IMR-90 (cell line): ENCODE measurements at regions not wholly inside any gene's neighbourhood (a gene's known extent, or its start where the extent isn't known, plus 50 kb on each side); places are given as distances from the start of the nearest gene placed in this dataset.
A peak's percentile ranks its signal among the peaks of the same experiment; 100 is the strongest.

ENCODE experiments used
- ATAC-seq: fragments of 200-7000 bp; cut with Tn5 transposase; 2 replicates; pipeline ENCODE4 v1.9.1; 2020; ENCODE audit warnings: low read depth, mild to moderate bottlenecking, moderate library complexity
- BruUV-seq: library from RNA; stranded (reverse); fragments of 400-500 nt; replicated peaks from 2 replicates; lab custom pipeline; 2021; lab: Mats Ljungman, UMichigan
- CTCF ChIA-PET: fragments of 300-600 bp; formaldehyde crosslinking; extraction: SDS; loops from one replicate; lab custom pipeline; 2021; ENCODE audit warnings: antibody characterized with exemption; lab: Yijun Ruan, JAX
- POLR2A ChIA-PET: fragments of 300-600 bp; sonication (Branson Sonifier 250); formaldehyde crosslinking; loops from one replicate; lab custom pipeline; 2022; ENCODE audit warnings: antibody characterized with exemption; ENCODE audit not compliant: unreplicated experiment; lab: Charles Lee
- DNase-seq: peaks from one replicate; pipeline ENCODE4 v3.0.0; 2013
- H2AFZ ChIP-seq: replicated peaks from 2 replicates; pipeline ENCODE3; 2013; ENCODE audit warnings: low read length, mild to moderate bottlenecking; ENCODE audit not compliant: poor library complexity
- H2AK5ac ChIP-seq: 2 replicates; pipeline ENCODE4 v1.6.1; 2013; ENCODE audit warnings: low read depth, low read length, inconsistent platforms
- H2AK9ac ChIP-seq: replicated peaks from 2 replicates; pipeline ENCODE3; 2013; ENCODE audit warnings: mild to moderate bottlenecking, low read depth, low read length, moderate library complexity; ENCODE audit not compliant: poor library complexity
- H2BK120ac ChIP-seq: 2 replicates; pipeline ENCODE4 v1.6.1; 2013; ENCODE audit warnings: low read depth, low read length, inconsistent platforms
- H2BK15ac ChIP-seq: 3 replicates; pipeline ENCODE4 v1.6.1; 2013; ENCODE audit warnings: low read depth, low read length, inconsistent platforms
- H2BK20ac ChIP-seq: 2 replicates; pipeline ENCODE4 v1.6.1; 2013; ENCODE audit warnings: low read depth, mild to moderate bottlenecking, inconsistent platforms, low read length, moderate library complexity
- H2BK5ac ChIP-seq: 2 replicates; pipeline ENCODE4 v1.6.1; 2013; ENCODE audit warnings: mild to moderate bottlenecking, low read depth, low read length, inconsistent platforms; ENCODE audit not compliant: poor library complexity, severe bottlenecking
- H3K14ac ChIP-seq: replicated peaks from 2 replicates; pipeline ENCODE4 v1.6.1; 2013; ENCODE audit warnings: low read depth, low read length, inconsistent platforms
- H3K18ac ChIP-seq: 2 replicates; pipeline ENCODE4 v1.6.1; 2013; ENCODE audit warnings: low read depth, low read length, control low read depth
- H3K23ac ChIP-seq: 2 replicates; pipeline ENCODE4 v1.6.1; 2013; ENCODE audit warnings: low read depth, low read length, inconsistent platforms
- H3K27ac ChIP-seq: 2 replicates; pipeline ENCODE4 v1.5.1; 2013; ENCODE audit warnings: mild to moderate bottlenecking, control low read depth, low read length; ENCODE audit not compliant: insufficient read depth
- H3K27me3 ChIP-seq: 2 replicates; pipeline ENCODE4 v1.6.1; 2013; ENCODE audit warnings: low read length; ENCODE audit not compliant: control insufficient read depth, insufficient read depth
- H3K36me3 ChIP-seq: 2 replicates; pipeline ENCODE4 v1.6.1; 2013; ENCODE audit warnings: low read length, mixed read lengths; ENCODE audit not compliant: control insufficient read depth, insufficient read depth
- H3K4ac ChIP-seq: 2 replicates; pipeline ENCODE4 v1.6.1; 2013; ENCODE audit warnings: low read depth, low read length, inconsistent platforms
- H3K4me1 ChIP-seq: 2 replicates; pipeline ENCODE4 v1.6.1; 2013; ENCODE audit warnings: low read length, mixed read lengths; ENCODE audit not compliant: control insufficient read depth, insufficient read depth
- H3K4me2 ChIP-seq: 2 replicates; pipeline ENCODE4 v1.6.1; 2013; ENCODE audit warnings: low read depth, mild to moderate bottlenecking, control low read depth, low read length, moderate library complexity
- H3K4me3 ChIP-seq: 2 replicates; pipeline ENCODE4 v1.5.1; 2013; ENCODE audit warnings: low read depth, mild to moderate bottlenecking, control low read depth, low read length, moderate library complexity; ENCODE audit not compliant: insufficient read depth
- H3K56ac ChIP-seq: 2 replicates; pipeline ENCODE4 v1.6.1; 2013; ENCODE audit warnings: low read length, inconsistent platforms; ENCODE audit not compliant: insufficient read depth; ENCODE audit errors: extremely low read depth
- H3K79me1 ChIP-seq, 2 experiments: 2 replicates each; pipeline ENCODE4 v1.6.1; 2013; ENCODE audit warnings: low read length in 2 of 2, inconsistent platforms in 1 of 2, low read depth in 1 of 2
- H3K9ac ChIP-seq: 2 replicates; pipeline ENCODE4 v1.6.1; 2013; ENCODE audit warnings: low read depth, low read length, control low read depth
- H3K9me1 ChIP-seq: 2 replicates; pipeline ENCODE4 v1.6.1; 2013; ENCODE audit warnings: low read length, inconsistent platforms; ENCODE audit not compliant: insufficient read depth
- H3K9me3 ChIP-seq: 2 replicates; pipeline ENCODE4 v1.6.1; 2013; ENCODE audit warnings: low read length; ENCODE audit not compliant: control insufficient read depth, insufficient read depth
- H4K20me1 ChIP-seq: 2 replicates; pipeline ENCODE4 v1.6.1; 2013; ENCODE audit warnings: low read length, inconsistent platforms; ENCODE audit not compliant: insufficient read depth
- H4K5ac ChIP-seq: 2 replicates; pipeline ENCODE4 v1.6.1; 2013; ENCODE audit warnings: mild to moderate bottlenecking, low read depth, low read length, control low read depth
- H4K8ac ChIP-seq, 2 experiments: 2 replicates each; pipeline ENCODE4 v1.6.1; 2013; ENCODE audit warnings: low read depth in 2 of 2, low read length in 2 of 2, control low read depth in 1 of 2, inconsistent platforms in 1 of 2
- H4K91ac ChIP-seq: 2 replicates; pipeline ENCODE4 v1.6.1; 2013; ENCODE audit warnings: low read depth, low read length, inconsistent platforms; ENCODE audit not compliant: insufficient read depth
- CEBPB ChIP-seq: IDR thresholded peaks from 2 replicates; pipeline ENCODE4 v1.6.1; 2012; ENCODE audit warnings: low read depth, low read length, improper control_type of control experiment
- CHD1 ChIP-seq: IDR thresholded peaks from 2 replicates; pipeline ENCODE4 v1.6.1; 2012; ENCODE audit warnings: low read depth, low read length, improper control_type of control experiment
- ELK1 ChIP-seq: fragments of 150-350 bp; IDR thresholded peaks from 2 replicates; pipeline ENCODE4 v1.6.1; 2016; ENCODE audit warnings: low read depth, mild to moderate bottlenecking, low read length, moderate library complexity, borderline replicate concordance
- MAFK ChIP-seq: IDR thresholded peaks from 2 replicates; pipeline ENCODE4 v1.6.1; 2012; ENCODE audit warnings: low read depth, low read length, improper control_type of control experiment
- RFX5 ChIP-seq: IDR thresholded peaks from 2 replicates; pipeline ENCODE4 v1.8.0; 2012; ENCODE audit warnings: low read depth, mild to moderate bottlenecking, low read length, moderate library complexity
- SMC3 ChIP-seq: fragments of 150-350 bp; IDR thresholded peaks from 2 replicates; pipeline ENCODE4 v1.6.1; 2016; ENCODE audit warnings: low read depth, mild to moderate bottlenecking, antibody characterized with exemption, low read length, moderate library complexity
- USF2 ChIP-seq: fragments of 150-350 bp; IDR thresholded peaks from 2 replicates; pipeline ENCODE4 v1.6.1; 2017; ENCODE audit warnings: mild to moderate bottlenecking, antibody characterized with exemption, low read length, low read depth
- WGBS, 2 experiments: methylation state at CpG; one replicate each; pipeline versions ENCODE4 v1.1.5 to v1.1.7; 2013; ENCODE audit warnings: missing lambda C conversion rate in 2 of 2; ENCODE audit not compliant: insufficient read length in 1 of 2; ENCODE audit errors: extremely low coverage in 2 of 2; 5-methylcytosine and 5-hydroxymethylcytosine counted together
- dilution Hi-C: fragments of 300-500 bp; cut with HindIII; formaldehyde crosslinking; loops from one replicate; pipeline ENCODE4 v1.14.3; 2018; ENCODE audit warnings: low sequenced_read_pairs; ENCODE audit not compliant: unreplicated experiment
- in situ Hi-C: fragments of 300-500 bp; cut with MboI; formaldehyde crosslinking; loops from 3 replicates; pipeline ENCODE4 v1.14.3; 2019; ENCODE audit warnings: low sequenced_read_pairs, inconsistent platforms, mixed read lengths
- intact Hi-C: fragments of 100-400 bp; cut with micrococcal nuclease; formaldehyde crosslinking; loops from 2 replicates; pipeline ENCODE4 v1.10.0; 2022

- Histone ChIP-seq H3K36me3 (no peaks in the 10 kb centered on the region; the same call in 1 of the 2 replicates), H3K9me1 (peaks cover 26% of the 10 kb centered on the region), H2BK15ac (no peak overlapping the region), H2BK20ac (no peak overlapping the region), H2BK5ac (no peak overlapping the region), H3K23ac (peak overlapping the region; percentile 5; the same call in 1 of the 2 replicates), H3K9ac (no peak overlapping the region), H3K14ac (no peak overlapping the region), H2AK9ac (no peak overlapping the region), H4K20me1 (peaks cover 88% of the 10 kb centered on the region), H3K56ac (no peak overlapping the region), H3K4me2 (no peak overlapping the region), H3K18ac (no peak overlapping the region), H4K91ac (no peak overlapping the region), H3K4me1 (peaks cover 15% of the 10 kb centered on the region), H3K4me3 (no peak overlapping the region), H3K4ac (no peak overlapping the region), H3K79me1 (peaks cover 41 to 83% of the 10 kb centered on the region in 2 experiments), H2AK5ac (no peak overlapping the region), H4K5ac (no peak overlapping the region), H2AFZ (no peak overlapping the region), H3K27ac (no peak overlapping the region), H3K9me3 (no peaks in the 10 kb centered on the region), H3K27me3 (no peaks in the 10 kb centered on the region), H4K8ac (no peak overlapping the region), H2BK120ac (no peak overlapping the region)
- ATAC-seq (no peak), DNase-seq (no peak)
- TF ChIP-seq MAFK (no peak), CEBPB (no peak), USF2 (no peak), CHD1 (no peak), ELK1 (no peak), SMC3 (no peak), RFX5 (no peak)
- intact Hi-C loops (no loop called here), in situ Hi-C loops (no loop called here), dilution Hi-C loops (no loop called here)
- WGBS, 2 experiments: no CpG with 5 or more reads among the region's 6 CpGs
- POLR2A ChIA-PET: no interaction called here
- BruUV-seq: no TSS peak
- CTCF ChIA-PET: interaction anchor here (0.7 kb wide), 1 partner anchor 25 kb away, joined by 3 read pairs; no protein-coding TSS in a partner anchor
These were observed 143.5 kb upstream of the IPO9 start for GRCh38 chr1:201685485-201685884.
